ENCODE measurements at regions not wholly inside any gene's neighbourhood (a gene's known extent, or its start where the extent isn't known, plus 50 kb on each side); places are given as distances from the start of the nearest gene placed in this dataset.

GRCh38 chr18:47513614-47514013 is 262.2 kb upstream of the SKOR2 start (continued):
- no peak for TF ChIP-seq ZNF462 (CRISPR knock-in tag; IDR thresholded peaks at IDR 0.05)

DNA sequence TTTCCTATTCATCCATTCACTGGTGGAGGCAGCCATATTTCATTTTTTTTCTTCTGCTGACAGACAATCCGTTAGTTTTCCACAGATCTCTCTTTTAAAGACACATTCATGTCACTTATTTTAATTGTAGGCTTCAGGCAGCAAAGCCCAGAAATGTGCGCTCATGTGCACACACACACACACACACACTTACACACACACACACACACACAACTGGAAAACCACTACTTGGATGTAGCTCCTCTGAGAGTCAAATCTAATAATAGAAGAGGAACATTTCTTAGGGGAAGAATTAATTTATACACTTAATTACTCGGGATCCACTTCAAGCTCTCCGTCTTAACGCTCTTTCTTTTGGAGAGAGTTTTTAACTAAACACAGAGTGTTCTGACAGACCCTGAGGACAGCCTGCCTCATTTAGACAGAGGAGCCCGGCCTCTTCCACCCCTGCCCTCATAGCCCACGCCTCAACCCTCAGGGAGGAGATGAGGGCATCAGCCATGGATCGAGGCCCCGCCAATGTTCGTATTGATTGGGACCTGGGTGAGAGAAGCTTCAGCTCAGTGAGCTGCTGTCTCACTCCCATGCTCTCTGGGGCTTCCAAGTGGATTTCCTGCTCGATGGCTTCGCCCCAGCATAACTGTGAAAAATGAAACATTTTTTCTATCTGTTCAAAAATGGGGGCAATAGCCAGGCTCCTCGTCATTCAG is 261.4 kb upstream of the SKOR2 start:
- H3K27ac Mint-ChIP-seq = no peak overlapping the region
- no peak overlapping the region for H3K4me2 ChIP-seq

More for the DNA sequence above, 261.4 kb upstream of the SKOR2 start:
- Histone ChIP-seq H3K4me1 (ENCODE audit: insufficient read depth) (peaks cover 6% of the 10 kb centered on the region; the same call in 1 of the 2 replicates), H3K9me2 (ENCODE audit: insufficient read depth) (peaks cover 7% of the 10 kb centered on the region), H2AFZ (no peak overlapping the region), H3K36me3 (ENCODE audit: insufficient read depth) (no peaks in the 10 kb centered on the region), H4K20me1 (replicated peaks; ENCODE audit: insufficient read depth) (no peaks in the 10 kb centered on the region), H3K4me3 (no peak overlapping the region), H3K27me3 (ENCODE audit: insufficient read depth) (no peaks in the 10 kb centered on the region), H3K27ac (ENCODE audit: low read depth) (no peak overlapping the region), H3F3A (replicated peaks; ENCODE audit: low read depth) (no peaks in the 10 kb centered on the region), H3K79me2 (replicated peaks; ENCODE audit: insufficient read depth) (no peaks in the 10 kb centered on the region)
- Mint-ChIP-seq H3K4me3 (no peak overlapping the region), H3K27me3 (ENCODE audit: insufficient read depth, low read depth, poor library complexity) (no peaks in the 10 kb centered on the region), H3K36me3 (ENCODE audit: low read depth) (no peaks in the 10 kb centered on the region), H3K9me3 (no peaks in the 10 kb centered on the region), H3K4me1 (peaks cover 18% of the 10 kb centered on the region)
- TF ChIP-seq, protein P1, sequence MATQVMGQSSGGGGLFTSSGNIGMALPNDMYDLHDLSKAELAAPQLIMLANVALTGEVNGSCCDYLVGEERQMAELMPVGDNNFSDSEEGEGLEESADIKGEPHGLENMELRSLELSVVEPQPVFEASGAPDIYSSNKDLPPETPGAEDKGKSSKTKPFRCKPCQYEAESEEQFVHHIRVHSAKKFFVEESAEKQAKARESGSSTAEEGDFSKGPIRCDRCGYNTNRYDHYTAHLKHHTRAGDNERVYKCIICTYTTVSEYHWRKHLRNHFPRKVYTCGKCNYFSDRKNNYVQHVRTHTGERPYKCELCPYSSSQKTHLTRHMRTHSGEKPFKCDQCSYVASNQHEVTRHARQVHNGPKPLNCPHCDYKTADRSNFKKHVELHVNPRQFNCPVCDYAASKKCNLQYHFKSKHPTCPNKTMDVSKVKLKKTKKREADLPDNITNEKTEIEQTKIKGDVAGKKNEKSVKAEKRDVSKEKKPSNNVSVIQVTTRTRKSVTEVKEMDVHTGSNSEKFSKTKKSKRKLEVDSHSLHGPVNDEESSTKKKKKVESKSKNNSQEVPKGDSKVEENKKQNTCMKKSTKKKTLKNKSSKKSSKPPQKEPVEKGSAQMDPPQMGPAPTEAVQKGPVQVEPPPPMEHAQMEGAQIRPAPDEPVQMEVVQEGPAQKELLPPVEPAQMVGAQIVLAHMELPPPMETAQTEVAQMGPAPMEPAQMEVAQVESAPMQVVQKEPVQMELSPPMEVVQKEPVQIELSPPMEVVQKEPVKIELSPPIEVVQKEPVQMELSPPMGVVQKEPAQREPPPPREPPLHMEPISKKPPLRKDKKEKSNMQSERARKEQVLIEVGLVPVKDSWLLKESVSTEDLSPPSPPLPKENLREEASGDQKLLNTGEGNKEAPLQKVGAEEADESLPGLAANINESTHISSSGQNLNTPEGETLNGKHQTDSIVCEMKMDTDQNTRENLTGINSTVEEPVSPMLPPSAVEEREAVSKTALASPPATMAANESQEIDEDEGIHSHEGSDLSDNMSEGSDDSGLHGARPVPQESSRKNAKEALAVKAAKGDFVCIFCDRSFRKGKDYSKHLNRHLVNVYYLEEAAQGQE (IDR thresholded peaks at IDR 0.05; ENCODE audit: unreplicated experiment) = no peak
- DNase-seq (ENCODE audit: low spot score) (no peak), ATAC-seq (no peak)
